GM19099 (cell line): ENCODE measurements at regions not wholly inside any gene's neighbourhood (a gene's known extent, or its start where the extent isn't known, plus 50 kb on each side); places are given as distances from the start of the nearest gene placed in this dataset.

ENCODE experiments used
- POLR2A ChIP-seq: IDR thresholded peaks from 3 replicates; pipeline ENCODE4 v1.6.1; 2011; ENCODE audit warnings: low read depth; ENCODE audit not compliant: insufficient read length; ENCODE audit errors: extremely low read depth

DNA sequence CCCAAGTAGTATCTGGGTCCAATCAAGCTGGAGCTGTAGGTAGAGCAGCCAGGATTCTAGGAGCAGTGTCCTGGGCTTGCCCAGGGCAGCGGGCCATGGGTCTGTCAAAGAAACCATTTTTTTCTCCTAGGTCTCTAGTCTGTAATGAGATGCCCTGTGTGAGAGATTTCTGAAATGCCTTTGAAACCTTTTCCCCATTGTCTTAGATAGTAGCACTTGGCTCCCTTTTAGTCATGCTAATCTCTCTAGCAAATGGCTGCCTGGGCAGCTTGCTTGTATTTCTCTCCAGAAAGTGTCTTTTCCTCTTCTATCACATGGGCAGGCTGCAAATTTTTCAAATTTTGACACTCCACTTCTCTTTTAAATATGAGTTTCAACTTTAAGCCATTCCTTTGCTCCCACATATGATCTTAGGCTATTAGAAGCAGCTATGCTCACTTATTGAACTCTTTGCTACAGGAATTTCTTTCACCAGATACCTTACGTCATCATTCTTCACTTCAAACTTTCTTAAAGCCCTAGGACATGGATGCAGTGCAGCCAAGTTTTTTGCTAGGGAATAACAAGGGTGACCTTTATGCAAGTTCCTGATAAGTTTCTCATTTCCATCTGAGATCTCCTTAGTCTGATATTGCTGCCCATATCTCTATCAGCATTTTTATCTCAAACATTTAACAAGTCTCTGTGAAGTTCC, 890.2 kb upstream of the VRK2 start:
- no peak for TF ChIP-seq POLR2A

GRCh38 chr2:57160976-57161375, 885.6 kb upstream of the VRK2 start:
- TF ChIP-seq POLR2A: no peak

- TF ChIP-seq POLR2A: no peak
These were observed 869.4 kb upstream of the VRK2 start for GRCh38 chr2:57177176-57177575.

- TF ChIP-seq POLR2A: no peak
These were observed 866.5 kb upstream of the VRK2 start for GRCh38 chr2:57180042-57180567.

- no peak for TF ChIP-seq POLR2A
These were observed 865.9 kb upstream of the VRK2 start for GRCh38 chr2:57180678-57181077.

- no peak for TF ChIP-seq POLR2A
These were observed 865.1 kb upstream of the VRK2 start for GRCh38 chr2:57181315-57182038.

- no peak for TF ChIP-seq POLR2A
These were observed 863.7 kb upstream of the VRK2 start for GRCh38 chr2:57182916-57183315.

GRCh38 chr2:57185568-57185967, 861.0 kb upstream of the VRK2 start:
- TF ChIP-seq POLR2A: no peak

DNA sequence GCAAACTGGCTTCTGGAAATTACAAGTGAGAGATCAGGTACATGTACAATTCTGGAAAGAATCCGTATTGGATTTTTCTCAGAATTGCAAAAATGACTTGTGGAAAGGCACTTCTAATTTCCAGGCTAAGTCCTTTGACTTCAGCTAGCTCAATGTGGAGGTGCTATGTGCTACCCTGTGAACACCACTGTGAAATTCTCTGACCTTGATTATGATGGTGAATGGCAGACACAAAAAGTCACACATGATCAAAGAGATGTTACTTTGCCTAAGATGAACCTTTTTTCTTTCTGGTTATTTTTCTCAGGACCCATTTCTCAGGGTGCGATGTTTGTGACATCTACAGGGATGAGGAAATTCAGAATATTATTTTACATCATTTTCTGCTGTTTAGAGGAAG, 856.6 kb upstream of the VRK2 start:
- no peak for TF ChIP-seq POLR2A

- no peak for TF ChIP-seq POLR2A
These were observed 846.9 kb upstream of the VRK2 start for GRCh38 chr2:57199663-57200062.

DNA sequence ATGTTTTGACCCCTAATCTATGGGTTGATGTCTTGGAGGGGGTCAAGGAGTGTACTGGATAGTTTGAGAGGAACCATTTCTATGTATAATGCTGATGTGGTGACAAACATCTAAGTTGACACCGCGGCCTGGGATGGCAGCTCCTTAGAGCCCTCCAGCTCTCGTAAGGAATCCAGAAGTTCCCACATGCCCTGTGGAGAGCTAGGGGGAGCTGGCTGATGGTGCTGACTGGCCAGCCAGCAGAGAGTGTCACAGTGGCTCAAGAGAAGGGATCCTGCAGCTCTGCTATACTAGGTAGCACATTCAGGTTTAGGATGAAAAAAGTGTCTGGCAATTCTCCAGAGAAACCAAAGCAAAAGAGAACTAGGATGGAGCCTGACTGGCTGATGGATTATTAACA, 842.2 kb upstream of the VRK2 start:
- no peak for TF ChIP-seq POLR2A

DNA sequence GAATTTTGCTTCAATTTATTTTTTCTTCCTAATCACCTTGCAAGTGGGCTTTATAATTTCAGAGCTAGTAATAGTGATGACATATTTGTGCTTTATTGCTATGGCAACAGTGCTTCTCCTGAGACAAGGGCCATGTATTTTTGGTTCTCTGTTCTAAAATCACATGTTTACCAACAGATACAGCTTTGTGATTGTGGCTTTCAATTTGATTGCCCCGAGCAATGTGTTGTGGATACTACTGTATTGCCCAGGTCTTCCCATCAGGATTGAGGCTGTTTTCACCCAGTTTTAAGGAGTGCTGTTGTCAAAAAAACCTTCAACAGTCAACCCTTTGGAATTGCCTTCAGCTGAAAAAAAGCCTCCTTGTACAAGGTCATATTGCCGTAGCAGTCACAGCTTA, 841.4 kb upstream of the VRK2 start:
- TF ChIP-seq POLR2A: no peak

DNA sequence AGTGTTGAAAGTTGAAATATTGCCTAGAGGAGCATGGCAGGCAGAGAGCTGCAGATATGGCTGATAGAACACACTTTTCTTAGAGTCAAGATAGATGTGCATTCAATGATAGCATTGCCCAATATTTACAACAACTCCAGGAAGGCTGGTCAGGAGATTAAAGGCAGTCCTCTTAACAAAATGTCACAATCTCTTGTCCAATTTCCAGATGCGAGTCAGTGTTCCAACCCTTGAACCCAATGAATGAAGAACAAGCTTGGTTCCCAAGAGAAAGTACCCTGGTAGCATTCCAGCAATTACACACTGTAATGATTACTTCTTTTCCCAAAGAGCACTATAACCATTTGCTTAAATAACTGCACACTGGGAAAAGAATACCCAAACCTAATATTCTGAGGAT, 839.4 kb upstream of the VRK2 start:
- no peak for TF ChIP-seq POLR2A

DNA sequence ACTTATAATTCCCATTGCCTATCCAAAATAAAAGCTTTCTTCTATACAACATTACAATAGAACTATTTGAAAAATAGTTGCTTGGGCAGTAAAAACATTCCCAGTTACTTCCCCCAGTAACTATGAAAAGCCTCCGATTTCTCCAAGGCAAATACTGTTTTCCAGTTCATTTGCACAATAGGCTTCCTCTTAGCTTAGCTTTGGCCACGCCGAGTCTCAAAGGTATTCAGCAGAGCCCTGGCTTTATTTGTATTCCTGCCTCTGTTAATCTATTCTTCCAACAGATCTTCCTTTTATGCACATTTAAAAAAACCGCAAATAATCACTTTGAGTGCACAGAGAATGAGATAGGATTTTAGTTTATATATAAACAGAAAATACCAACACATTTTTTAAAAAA, 836.8 kb upstream of the VRK2 start:
- TF ChIP-seq POLR2A: no peak

- TF ChIP-seq POLR2A: no peak
These were observed 835.8 kb upstream of the VRK2 start for GRCh38 chr2:57210855-57211254.

DNA sequence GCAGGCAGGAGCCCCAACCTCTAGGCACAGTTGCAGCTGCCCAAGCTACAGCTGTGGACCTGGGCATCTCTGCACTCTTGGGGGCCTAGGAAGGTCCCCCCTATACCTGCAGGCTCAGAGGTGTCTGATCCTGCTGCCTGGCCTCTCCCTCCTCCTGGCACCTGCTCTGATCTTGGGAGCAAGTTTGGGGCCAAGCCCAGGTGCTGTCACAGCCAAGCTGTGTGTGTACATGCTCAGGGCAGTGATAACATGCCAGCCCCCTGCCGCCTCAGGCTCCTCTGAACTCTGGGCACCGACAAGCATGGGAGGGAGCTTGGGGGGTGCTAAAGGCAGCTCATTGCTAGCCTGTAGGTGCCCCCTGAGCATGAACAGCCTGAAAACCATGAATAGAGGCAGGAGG, 829.6 kb upstream of the VRK2 start:
- TF ChIP-seq POLR2A: no peak
